Heart left ventricle (tissue), 16 donors: ENCODE measurements at regions not wholly inside any gene's neighbourhood (a gene's known extent, or its start where the extent isn't known, plus 50 kb on each side); places are given as distances from the start of the nearest gene placed in this dataset.

ENCODE experiments used
- ATAC-seq, 4 donors: fragments of 200-7000 bp; cut with Tn5 transposase; one replicate each; pipeline ENCODE4 v1.9.1; 2020 to 2022; ENCODE audit warnings: moderate library complexity in 4 of 4, mild to moderate bottlenecking in 3 of 4, moderate number of reproducible peaks in 1 of 4
- DNase-seq, 5 donors: peaks; one replicate each; pipeline ENCODE4 v3.0.0-alpha.2; 2020
- H3K27ac ChIP-seq, 12 donors: fragments of 200-600 bp; sonication (generic) in 4 of 12; one replicate each; pipeline versions ENCODE4 v1.5.0 to v1.8.0; 2016 to 2022; ENCODE audit warnings: mild to moderate bottlenecking in 2 of 12
- H3K27me3 ChIP-seq, 9 donors: fragments of 200-600 bp; sonication (generic) in 2 of 9; one replicate each; pipeline versions ENCODE4 v1.5.1 to v1.8.0; 2016 to 2022; ENCODE audit warnings: mild to moderate bottlenecking in 3 of 9
- H3K36me3 ChIP-seq, 9 donors: fragments of 200-600 bp; sonication (generic) in 2 of 9; one replicate each; pipeline versions ENCODE4 v1.5.0 to v1.8.0; 2018 to 2022; ENCODE audit warnings: mild to moderate bottlenecking in 2 of 9
- H3K4me1 ChIP-seq, 12 donors: fragments of 200-600 bp; sonication (generic) in 4 of 12; one replicate each; pipeline versions ENCODE4 v1.5.0 to v1.8.0; 2016 to 2022; ENCODE audit warnings: mild to moderate bottlenecking in 3 of 12
- H3K4me3 ChIP-seq, 12 donors: fragments of 200-600 bp; sonication (generic) in 4 of 12; one replicate each; pipeline versions ENCODE4 v1.5.0 to v1.8.0; 2017 to 2022; ENCODE audit warnings: mild to moderate bottlenecking in 9 of 12, moderate library complexity in 4 of 12
- H3K9me3 ChIP-seq, 12 donors: fragments of 200-600 bp; sonication (generic) in 4 of 12; one replicate each; pipeline versions ENCODE4 v1.5.0 to v1.8.0; 2016 to 2022; ENCODE audit warnings: mild to moderate bottlenecking in 1 of 12
- POLR2A ChIP-seq, 2 donors: fragments of 450-650 bp; IDR thresholded peaks; one replicate each; pipeline ENCODE4 v1.6.1; 2017; ENCODE audit warnings: antibody characterized with exemption in 2 of 2, mild to moderate bottlenecking in 2 of 2, moderate library complexity in 2 of 2
- WGBS, 4 donors: extraction: QIAGEN DNeasy Blood & Tissue Kit in 2 of 4; methylation state at CpG; one replicate each; pipeline versions ENCODE4 v1.1.5 to v1.1.7; 2013 to 2018; 5-methylcytosine and 5-hydroxymethylcytosine counted together
- intact Hi-C, 10 donors: fragments of 100-400 bp; cut with DNase I; formaldehyde crosslinking; loops; one replicate each; pipeline versions ENCODE4 v1.11.1 to v1.14.2; 2022
- TF ChIP-seq, protein P1 (sequence below), 12 donors: fragments of 200-600 bp; sonication (generic) in 4 of 12; IDR thresholded peaks; one replicate each; pipeline versions ENCODE4 v1.5.0 to v1.8.0; 2018 to 2022; ENCODE audit warnings: antibody characterized with exemption in 12 of 12, mild to moderate bottlenecking in 5 of 12
- donor health status: ischemic (EF 13 %, LVEDD 7.1; RV severe dilation, severe dysfunction).
- donor health status: healthy with polysubstance abuse.
- donor health status: DM: no; HTN: yes; CAD: no.
- donor health status: DM: no; HTN: no; CAD: no.
- donor health status: ischemic (EF 25% LVEDD 6.9; RV normal size, moderate dysfunction).
- donor health status: ischemic (EF 25% LVEDD 5.7; RV mildly dilated, moderate dysfunction).
- donor health status: healthy.
- donor health status: DM: yes; HTN: yes; CAD: no.
- donor health status: ischemic (EF 35%, LVEDD 5.7; RV mildly dilated, moderate dysfunction).
- donor health status: nonischemic (EF 11% LVEDD 7.7; RV severe dilation, severe dysfunction).
- donor health status: DM: yes; HTN: yes; CAD: no.
- donor health status: PGD.
- donor health status: ischemic (EF 29% LVEDD 5.4; RV normal size, mild dysfunction).
- donor health status: nonischemic (EF 23%, LVEDD 6.1; RV moderate dilation, normal function).

DNA sequence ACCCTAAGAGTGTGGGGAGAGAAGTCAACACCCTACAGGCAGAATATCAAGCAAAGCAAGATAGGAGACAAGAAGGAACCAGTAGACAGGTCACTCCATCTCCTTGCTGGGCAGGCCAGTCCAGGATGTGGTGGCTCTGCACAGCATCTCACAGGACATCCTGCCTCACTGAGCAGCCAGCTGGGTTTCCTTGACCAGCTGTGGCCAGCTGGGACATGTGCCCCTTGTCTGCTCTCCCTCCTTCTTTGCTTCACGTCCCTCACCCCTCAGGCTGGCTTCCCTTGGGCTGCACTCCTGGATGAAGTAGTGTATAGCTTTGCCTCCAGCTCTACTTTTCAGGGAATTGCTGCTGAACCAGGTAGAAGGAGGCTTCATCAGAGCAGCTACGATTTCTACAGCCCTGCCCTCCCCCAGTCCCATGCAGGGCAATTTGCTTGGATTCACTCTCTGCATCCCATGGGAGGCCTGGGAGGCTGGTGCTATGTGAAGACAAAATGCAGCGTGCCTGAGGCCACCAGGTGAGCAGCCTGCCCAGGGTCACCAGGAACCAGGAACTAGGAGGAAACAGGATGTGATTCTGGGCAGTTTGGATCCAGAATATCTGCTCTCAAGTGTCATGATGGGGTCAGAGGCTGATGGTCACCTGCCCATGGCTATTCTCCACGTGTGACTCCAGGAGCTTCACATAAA, 110.0 kb upstream of the PMEPA1 start:
- Histone ChIP-seq H3K27ac (no peak overlapping the region), H3K4me3 (no peak overlapping the region), H3K27me3 (peaks cover 0 to 21% (median 0%) of the 10 kb centered on the region in 9 donors), H3K36me3 (no peaks in the 10 kb centered on the region), H3K9me3 (no peaks in the 10 kb centered on the region), H3K4me1 (no peaks in the 10 kb centered on the region)
- WGBS, 4 donors, result 58 to 74% (median 69%) methylated on average over 4 of the region's 4 CpGs
- TF ChIP-seq POLR2A (IDR thresholded peaks at IDR 0.05), result no peak
- TF ChIP-seq, protein P1, sequence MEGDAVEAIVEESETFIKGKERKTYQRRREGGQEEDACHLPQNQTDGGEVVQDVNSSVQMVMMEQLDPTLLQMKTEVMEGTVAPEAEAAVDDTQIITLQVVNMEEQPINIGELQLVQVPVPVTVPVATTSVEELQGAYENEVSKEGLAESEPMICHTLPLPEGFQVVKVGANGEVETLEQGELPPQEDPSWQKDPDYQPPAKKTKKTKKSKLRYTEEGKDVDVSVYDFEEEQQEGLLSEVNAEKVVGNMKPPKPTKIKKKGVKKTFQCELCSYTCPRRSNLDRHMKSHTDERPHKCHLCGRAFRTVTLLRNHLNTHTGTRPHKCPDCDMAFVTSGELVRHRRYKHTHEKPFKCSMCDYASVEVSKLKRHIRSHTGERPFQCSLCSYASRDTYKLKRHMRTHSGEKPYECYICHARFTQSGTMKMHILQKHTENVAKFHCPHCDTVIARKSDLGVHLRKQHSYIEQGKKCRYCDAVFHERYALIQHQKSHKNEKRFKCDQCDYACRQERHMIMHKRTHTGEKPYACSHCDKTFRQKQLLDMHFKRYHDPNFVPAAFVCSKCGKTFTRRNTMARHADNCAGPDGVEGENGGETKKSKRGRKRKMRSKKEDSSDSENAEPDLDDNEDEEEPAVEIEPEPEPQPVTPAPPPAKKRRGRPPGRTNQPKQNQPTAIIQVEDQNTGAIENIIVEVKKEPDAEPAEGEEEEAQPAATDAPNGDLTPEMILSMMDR (IDR thresholded peaks at IDR 0.05), result no peak
- DNase-seq (no peak), ATAC-seq (no peak)
- intact Hi-C loops, result no loop called here

DNA sequence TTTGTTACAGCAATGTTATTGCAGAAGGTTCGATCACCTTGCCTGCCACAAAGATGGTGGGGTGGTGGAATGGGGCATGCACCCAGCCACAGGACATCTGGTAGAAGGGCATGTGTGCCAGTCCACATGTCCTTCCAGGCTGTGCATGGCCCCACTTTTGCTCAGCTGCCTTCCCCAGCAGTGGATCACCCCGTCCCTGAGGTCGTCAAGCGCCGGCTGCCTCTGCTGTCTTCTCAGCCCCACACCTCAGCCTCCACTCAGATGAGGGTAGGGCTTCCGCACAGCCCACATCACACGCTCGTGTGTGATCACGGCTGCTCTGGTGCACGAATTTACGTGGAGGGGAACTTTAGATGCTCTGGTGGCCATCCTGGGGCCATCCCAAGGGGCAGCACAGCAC, 109.5 kb upstream of the PMEPA1 start:
- TF ChIP-seq, protein P1 (IDR thresholded peaks at IDR 0.05), result no peak
- TF ChIP-seq POLR2A (IDR thresholded peaks at IDR 0.05), result no peak
- H3K4me1 ChIP-seq, result no peaks in the 10 kb centered on the region
- peaks cover 0 to 21% (median 0%) of the 10 kb centered on the region in 9 donors for H3K27me3 ChIP-seq
- no peak for ATAC-seq
- no peak overlapping the region for H3K27ac ChIP-seq
- no peak overlapping the region for H3K4me3 ChIP-seq
- H3K36me3 ChIP-seq, result no peaks in the 10 kb centered on the region
- no peak for DNase-seq
- H3K9me3 ChIP-seq, result no peaks in the 10 kb centered on the region
- WGBS, 4 donors, result 91 to 95% (median 93%) methylated on average over 11 of the region's 11 CpGs
- intact Hi-C loops, result no loop called here

DNA sequence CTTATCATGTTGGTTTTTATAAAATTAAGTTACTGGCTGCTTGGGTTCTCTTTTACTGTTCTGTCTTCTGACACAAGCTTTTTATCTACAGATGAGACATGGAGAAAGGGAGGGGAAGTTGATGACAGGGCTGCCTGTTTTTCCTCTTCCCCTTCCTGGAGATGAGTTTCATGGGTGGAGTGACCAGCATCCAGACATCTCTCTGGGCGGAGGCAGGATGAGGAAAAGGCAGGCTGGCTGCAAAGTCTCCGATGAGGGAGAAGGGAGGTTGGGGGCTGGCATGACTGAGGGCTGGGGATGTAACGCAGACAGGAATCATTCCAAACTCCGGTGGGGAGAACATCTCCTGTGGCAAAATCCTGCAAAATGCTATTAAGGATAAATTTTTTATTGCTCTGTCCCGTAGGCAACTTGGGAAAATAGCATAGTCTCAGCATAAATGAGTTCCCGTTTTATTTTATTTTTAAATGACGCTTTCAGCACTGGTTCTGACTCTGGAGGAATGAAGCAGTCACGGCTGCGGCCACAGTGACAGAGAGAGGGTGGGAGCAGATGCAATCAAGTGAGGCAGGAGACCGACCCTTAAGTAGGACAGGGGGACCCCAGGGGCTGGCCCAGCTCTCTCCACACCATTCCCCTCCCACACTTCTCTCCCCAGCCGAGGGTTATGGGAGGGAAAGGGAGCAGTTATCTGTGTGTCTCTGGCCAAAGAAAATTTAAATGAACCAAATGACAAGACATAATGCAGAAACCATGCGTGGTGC, 108.8 kb upstream of the PMEPA1 start:
- intact Hi-C loops, result no loop called here
- no peaks in the 10 kb centered on the region for H3K9me3 ChIP-seq

DNA sequence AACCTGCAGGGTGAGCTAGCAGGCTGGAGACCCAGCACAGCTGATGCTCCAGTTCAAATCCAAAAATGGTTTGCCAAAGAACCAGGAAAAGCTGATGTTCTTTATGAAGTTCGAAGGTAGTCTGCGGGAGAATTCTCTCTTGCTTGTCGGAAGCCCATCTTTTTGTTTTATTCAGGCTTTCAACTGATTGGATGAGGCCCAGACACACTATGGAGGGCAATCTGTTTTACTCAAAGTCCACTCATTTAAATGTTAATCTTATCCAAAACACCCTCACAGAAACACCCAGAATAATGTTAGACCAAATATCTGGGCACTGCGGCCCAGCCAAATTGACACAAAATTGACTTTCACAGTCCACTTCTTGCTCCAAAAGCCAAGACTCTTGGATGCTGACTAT, 105.6 kb upstream of the PMEPA1 start:
- WGBS, 4 donors, result 72 to 98% (median 90%) methylated on average over 4 of the region's 4 CpGs
- intact Hi-C loops, result no loop called here
- Histone ChIP-seq H3K27ac (no peak overlapping the region), H3K9me3 (no peaks in the 10 kb centered on the region), H3K27me3 (peaks cover 0 to 5% (median 0%) of the 10 kb centered on the region in 9 donors), H3K4me3 (no peak overlapping the region), H3K36me3 (no peaks in the 10 kb centered on the region), H3K4me1 (no peaks in the 10 kb centered on the region)
- no peak for TF ChIP-seq POLR2A (IDR thresholded peaks at IDR 0.05)
- TF ChIP-seq, protein P1 (IDR thresholded peaks at IDR 0.05), result no peak
- DNase-seq, result no peak
- ATAC-seq, result no peak

More for the DNA sequence above, 108.8 kb upstream of the PMEPA1 start:
- DNase-seq (no peak), ATAC-seq (peak in 2 of 4 donors; percentile 28 to 34)
- no peak for TF ChIP-seq POLR2A (IDR thresholded peaks at IDR 0.05)
- TF ChIP-seq, protein P1 (IDR thresholded peaks at IDR 0.05), result no peak
- H3K27ac ChIP-seq, result no peak overlapping the region
- H3K36me3 ChIP-seq, result no peaks in the 10 kb centered on the region
- H3K27me3 ChIP-seq, result peaks cover 0 to 21% (median 0%) of the 10 kb centered on the region in 9 donors
- H3K4me1 ChIP-seq, result no peaks in the 10 kb centered on the region
- H3K4me3 ChIP-seq, result no peak overlapping the region
- 47 to 61% (median 56%) methylated on average over 12 of the region's 12 CpGs for WGBS, 4 donors
